HG02884 (cell line): ENCODE measurements at regions not wholly inside any gene's neighbourhood (a gene's known extent, or its start where the extent isn't known, plus 50 kb on each side); places are given as distances from the start of the nearest gene placed in this dataset.
"Not testable (repeated sequence)": the region's sequence is repeated elsewhere in the genome, so short reads cannot be mapped to it uniquely, and the experiment has no call there.

Source experiments
- ATAC-seq: cut with Tn5 transposase; IDR thresholded peaks from one replicate; pipeline ENCODE4 v1.9.1; 2021; ENCODE audit warnings: mild to moderate bottlenecking, moderate library complexity; ENCODE audit not compliant: unreplicated experiment

DNA sequence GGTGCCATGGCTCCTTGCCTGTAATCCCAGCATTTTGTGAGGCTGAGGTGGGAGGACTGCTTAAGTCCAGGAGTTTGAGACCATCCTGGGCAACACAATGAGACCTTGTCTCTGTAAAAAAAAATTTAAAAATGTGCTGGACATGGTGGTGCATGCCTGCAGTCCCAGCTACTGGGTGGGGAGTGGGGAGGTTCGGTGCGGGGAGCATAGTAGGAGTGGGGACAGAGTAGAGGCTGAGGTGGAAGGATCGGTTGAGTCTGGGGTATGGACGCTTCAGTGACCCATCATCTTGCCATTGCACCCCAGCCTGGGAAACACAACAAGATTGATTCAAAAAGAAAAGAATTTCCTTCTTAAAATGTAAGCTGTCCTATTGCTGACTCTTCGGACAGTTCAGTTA lies 1490.0 kb upstream of the GBE1 start:
- ATAC-seq, result no peak

GRCh38 chr3:83250613-83251012 lies 1489.2 kb upstream of the GBE1 start:
- ATAC-seq, result no peak

GRCh38 chr3:83248454-83248853 lies 1487.0 kb upstream of the GBE1 start:
- no peak for ATAC-seq

DNA sequence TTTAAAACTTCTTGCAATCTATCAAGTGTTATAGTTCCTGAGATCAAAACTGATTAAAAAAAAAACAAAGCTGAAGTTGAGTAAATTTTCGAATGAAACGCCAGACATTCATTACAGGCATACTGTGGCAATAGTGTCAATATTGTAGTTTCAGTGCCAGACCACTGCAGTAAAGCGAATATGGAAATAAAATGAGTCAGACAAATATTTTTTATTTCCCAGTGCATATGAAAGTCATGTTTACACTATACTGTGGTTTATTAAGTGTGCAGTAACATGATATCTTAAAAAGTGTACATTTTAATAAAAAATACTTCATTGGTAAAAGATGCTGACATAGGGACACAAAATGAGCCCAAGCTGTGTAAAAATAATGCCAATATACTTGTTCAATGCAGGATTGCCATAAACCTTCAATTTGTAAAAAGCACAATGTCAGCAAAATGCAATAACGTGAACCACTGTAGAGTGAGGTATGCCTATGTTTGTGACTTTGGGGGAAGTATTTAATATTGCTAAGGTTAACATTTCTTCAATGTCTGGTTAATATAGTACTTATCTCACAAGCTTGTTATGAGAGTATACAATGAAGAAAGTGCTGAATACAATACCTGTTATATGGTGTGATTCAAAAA lies 1473.9 kb upstream of the GBE1 start:
- no peak for ATAC-seq

- ATAC-seq, result no peak
These were observed 1472.3 kb upstream of the GBE1 start for GRCh38 chr3:83233715-83234114.

GRCh38 chr3:83230841-83231240 lies 1469.4 kb upstream of the GBE1 start:
- no peak for ATAC-seq

- ATAC-seq, result no peak
These were observed 1468.9 kb upstream of the GBE1 start for GRCh38 chr3:83230376-83230775.

DNA sequence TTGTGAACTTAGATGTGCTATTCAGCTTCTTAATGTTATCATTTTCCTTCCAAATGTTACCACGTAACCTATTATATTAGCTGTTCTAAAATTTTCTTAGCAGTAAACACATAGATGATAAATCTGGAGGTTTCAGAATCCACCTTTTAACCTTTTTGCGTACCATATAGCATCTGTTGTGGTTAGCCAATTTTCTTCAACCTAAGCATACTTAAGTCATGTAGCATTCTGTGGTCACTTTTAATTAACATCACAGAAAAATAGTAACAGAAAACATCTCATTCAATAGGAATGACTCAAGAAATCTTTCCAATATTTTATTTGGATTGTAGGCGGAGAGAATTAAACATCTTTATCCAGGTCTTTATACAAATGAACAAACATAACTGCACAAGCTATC lies 1465.3 kb upstream of the GBE1 start:
- no peak for ATAC-seq

GRCh38 chr3:83224101-83224868 lies 1462.8 kb upstream of the GBE1 start:
- ATAC-seq, result no peak

- ATAC-seq, result no peak
These were observed 1457.1 kb upstream of the GBE1 start for GRCh38 chr3:83218383-83219200.

DNA sequence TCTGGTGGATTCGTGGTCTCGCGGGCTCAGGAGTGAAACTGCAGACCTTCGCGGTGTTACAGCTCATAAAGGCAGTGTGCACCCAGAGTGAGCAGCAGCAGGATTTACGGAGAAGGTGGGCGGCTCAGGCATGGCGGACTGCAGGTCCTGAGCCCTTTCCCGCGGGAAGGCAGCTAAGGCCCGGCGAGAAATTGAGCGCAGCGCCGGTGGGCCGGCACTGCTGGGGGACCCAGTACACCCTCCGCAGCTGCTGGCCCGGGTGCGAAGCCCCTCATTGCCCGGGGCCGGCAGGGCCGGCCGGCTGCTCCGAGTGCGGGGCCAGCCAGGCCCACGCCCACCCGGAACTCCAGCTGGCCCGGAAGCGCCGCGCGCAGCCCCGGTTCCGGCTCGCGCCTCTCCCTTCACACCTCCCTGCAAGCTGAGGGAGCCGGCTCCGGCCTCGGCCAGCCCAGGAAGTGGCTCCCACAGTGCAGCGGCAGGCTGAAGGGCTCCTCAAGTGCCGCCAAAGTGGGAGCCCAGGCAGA lies 1456.2 kb upstream of the GBE1 start:
- ATAC-seq, result not testable (repeated sequence)

GRCh38 chr3:83216919-83217594 lies 1455.6 kb upstream of the GBE1 start:
- no peak for ATAC-seq

DNA sequence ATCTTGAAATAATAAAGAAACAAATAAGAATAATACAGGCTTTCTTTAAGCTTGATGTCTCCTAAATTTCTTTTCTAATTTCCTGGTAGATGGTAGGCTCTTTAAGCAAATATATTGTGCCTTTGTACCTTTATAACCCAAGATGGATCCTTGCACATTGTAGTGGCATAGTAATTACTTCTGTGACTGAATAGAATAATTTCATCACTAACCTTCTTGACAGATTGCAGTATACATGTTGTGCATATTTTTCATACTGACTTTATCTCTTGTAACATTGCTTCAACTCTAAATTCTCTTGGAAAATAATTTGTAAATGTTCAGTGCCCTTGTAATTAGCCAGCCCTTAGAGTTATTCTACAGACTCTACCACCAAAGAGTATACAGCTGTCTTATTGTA lies 1433.8 kb upstream of the GBE1 start:
- ATAC-seq, result no peak

GRCh38 chr3:83193526-83193925 lies 1432.1 kb upstream of the GBE1 start:
- ATAC-seq, result no peak

DNA sequence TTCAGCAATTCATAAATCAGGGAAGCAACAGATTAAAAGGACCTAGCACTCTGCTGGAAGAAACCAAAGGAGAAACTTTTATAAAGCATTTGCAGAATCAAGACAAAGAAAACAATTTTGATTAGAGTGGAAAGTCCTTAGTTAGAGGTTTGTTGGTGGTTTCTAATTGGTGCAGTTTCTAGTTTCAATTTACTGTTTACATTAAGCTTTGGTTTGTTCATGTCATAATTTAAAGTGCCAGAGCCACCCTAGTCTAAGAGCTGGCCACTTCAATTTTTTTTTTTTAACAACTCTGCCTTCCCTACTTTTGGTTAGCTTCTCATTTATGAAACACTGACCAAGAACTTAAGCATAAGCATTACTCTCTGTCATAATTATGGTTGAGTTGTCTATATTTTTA lies 1428.2 kb upstream of the GBE1 start:
- no peak for ATAC-seq

DNA sequence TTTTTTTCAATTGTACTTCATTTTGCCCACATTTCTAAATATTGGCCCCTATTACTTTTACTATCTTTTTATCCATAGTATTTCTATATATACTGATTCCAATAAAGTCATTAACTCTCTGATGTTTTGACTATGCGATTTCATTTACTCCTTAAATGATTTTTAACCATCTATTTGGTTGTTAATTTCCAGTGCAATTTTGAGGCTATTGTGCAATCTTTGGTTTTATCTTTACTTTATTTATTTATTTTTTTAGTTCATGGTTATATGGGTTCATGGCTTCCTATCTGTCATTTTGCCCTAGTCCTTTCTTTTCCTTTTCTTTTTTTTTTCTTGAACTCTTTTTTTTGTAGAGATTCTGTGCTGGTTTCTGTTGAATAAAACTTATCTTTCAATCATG lies 1408.0 kb upstream of the GBE1 start:
- no peak for ATAC-seq

GRCh38 chr3:83150896-83151295 lies 1389.5 kb upstream of the GBE1 start:
- ATAC-seq, result no peak

DNA sequence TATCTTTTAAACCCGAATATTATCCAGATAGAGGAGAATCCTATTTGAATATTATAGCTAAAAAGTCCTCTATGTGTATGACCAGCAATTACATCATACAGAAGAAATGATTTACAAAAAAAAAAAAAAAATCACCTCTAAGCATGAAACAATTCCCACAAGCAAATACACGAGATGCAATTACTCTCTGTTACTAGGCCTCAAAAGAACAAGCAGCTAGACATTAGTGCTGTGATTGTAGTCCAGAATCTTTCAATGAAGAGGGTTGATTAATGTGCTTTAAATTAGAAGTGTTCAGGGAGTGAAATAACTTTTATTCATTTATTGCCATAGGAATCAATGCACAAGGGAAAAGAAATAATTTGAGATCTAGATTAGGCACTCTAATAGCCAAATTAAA lies 1379.5 kb upstream of the GBE1 start:
- no peak for ATAC-seq

GRCh38 chr3:83131236-83131635 lies 1369.8 kb upstream of the GBE1 start:
- ATAC-seq, result no peak

DNA sequence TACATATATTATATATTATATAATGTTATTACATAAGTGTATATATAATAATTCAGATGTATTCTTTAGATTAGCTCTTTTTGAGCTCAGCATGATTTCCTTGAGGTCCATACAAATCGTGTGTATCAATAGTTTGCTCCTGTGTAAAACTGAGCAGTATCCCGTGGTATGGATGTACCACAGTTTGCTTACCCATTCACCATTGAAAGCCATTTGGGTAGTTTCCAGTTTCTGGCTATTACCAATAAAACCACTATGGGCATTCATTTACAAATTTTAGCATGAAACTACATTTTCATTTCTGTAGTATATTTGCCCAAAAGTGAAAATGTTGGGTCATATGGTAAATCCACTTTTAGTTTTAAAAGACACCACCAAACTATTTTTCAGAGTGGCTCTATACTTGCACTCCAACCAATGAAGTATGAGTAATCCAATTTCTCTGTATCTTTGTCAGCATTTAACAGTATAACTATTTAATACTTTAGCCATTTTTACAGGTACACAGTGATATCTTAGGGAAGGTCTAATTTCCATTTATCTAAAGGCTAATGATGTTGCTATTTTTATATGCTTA lies 1361.4 kb upstream of the GBE1 start:
- ATAC-seq, result no peak

- no peak for ATAC-seq
These were observed 1331.8 kb upstream of the GBE1 start for GRCh38 chr3:83093222-83093572.
